Activated naive CD8-positive, alpha-beta T cell treated with anti-CD3 and anti-CD28 coated beads, Interleukin-2, amount 50 U/mL, for 16 hours (primary cell): ENCODE measurements at regions not wholly inside any gene's neighbourhood (a gene's known extent, or its start where the extent isn't known, plus 50 kb on each side); places are given as distances from the start of the nearest gene placed in this dataset.

Source experiments
- DNase-seq: peaks from one replicate; pipeline ENCODE4 v3.0.0-alpha.2; 2020; ENCODE audit warnings: low read depth, low spot score

DNA sequence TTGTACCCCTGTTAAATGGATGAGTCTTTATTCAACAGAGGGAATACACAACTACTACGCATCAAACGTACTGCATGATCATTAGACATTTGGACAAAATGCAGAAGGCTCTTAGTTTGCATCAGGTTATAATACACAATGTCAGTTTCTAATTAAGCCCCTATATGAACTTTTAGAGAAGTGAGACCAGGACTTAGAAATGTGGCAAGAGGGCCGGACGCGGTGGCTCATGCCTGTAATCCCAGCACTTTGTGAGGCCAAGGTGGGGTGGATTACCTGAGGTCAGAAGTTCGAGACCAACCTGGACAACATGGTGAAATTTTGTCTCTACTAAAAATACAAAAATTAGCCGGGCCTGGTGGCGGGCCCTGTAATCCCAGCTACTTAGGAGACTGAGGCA, 76.3 kb upstream of the MGMT start:
- no peak for DNase-seq

DNA sequence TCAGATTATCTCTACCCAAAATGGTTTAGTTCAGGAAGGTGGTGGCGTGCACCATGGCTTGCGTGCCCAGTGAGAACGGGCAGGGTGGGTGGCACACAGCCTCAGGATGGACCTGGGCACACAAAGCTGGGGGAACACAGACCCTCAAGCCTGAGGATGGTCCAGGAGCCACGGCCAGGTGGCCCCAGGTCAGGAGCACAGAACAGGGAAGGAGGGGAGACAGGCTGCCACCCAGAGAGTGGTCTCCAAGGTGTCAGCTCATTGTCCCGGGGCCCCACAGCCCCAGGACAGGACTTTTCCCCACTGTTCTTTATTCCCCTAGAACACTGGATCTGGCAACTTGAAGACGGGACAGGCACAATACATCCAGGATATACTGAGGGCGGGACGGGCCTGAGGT, 75.6 kb upstream of the MGMT start:
- DNase-seq, result no peak

DNA sequence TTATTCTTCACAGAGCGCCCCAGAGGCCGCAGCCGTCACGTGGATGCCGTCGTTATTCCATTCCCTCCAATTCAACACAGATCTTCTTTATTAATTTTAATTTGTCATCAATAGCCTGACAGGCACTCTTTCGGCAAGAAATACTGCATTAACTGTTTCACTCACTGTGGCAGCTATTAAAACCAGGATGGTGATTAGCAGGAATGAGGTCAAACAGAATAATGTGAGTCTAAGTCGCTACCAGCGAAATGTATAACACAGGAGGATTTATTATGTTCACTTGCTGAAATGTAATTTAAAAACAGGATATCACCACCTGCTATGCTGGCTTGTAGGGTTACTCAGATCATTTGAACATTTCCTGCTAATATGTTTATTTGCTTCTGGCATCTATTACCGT, 74.2 kb upstream of the MGMT start:
- DNase-seq, result no peak

DNA sequence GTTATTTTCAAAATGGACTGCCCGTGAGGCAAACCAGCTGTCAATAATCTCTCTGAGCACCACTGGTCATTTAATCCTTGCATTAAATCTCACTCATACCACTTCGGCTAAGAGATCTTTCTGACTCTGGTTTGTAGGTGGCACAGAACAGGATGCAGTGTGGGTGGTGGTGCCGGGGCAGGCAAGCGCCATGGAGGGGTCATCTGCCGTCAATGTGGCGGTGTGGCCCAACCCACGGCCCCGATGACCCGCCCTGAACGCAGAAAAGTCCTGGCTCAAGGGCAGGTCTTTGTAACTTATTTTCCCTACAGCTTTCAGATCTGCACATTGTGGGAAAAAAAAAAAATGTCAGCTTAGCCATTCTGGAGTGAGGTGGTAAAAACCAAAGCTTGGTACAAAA, 73.2 kb upstream of the MGMT start:
- no peak for DNase-seq

DNA sequence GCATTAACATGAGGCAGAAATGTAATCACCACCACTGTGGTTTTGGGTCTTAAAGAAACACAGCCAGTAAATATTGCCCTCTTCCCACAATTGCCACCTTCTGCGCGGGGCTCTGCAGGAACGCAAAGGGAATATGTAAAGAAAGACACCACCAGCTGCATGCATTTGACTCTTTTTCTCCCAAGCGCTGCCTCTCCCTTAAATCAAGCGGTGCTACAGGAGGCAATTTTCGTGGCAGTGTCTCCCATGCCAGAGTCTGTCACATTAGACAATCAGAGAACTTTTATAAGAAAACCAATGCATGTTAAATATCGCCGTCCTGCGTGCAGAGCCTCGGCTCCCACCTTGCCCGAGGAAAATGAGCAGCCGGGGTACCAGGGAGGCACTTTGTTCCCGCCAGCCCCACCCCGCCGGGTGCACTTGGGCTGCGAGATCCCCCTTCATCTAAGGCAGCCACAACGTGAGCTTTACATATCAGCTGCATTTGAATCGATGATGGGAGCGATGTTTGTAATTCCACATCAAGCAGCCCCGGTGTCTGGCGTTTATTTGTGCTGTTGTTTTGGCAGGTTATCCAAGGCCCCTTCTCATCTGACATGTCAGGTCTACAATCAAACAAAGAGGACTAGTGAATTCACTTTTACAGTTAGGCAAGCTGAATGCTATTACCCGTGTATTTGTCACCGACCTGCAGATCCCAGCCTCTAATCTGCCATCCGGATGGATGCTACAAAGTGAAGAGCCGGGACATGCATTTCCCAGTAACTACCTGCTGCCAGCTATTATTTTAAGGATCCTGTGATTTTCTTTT, 72.3 kb upstream of the MGMT start:
- no peak for DNase-seq

DNA sequence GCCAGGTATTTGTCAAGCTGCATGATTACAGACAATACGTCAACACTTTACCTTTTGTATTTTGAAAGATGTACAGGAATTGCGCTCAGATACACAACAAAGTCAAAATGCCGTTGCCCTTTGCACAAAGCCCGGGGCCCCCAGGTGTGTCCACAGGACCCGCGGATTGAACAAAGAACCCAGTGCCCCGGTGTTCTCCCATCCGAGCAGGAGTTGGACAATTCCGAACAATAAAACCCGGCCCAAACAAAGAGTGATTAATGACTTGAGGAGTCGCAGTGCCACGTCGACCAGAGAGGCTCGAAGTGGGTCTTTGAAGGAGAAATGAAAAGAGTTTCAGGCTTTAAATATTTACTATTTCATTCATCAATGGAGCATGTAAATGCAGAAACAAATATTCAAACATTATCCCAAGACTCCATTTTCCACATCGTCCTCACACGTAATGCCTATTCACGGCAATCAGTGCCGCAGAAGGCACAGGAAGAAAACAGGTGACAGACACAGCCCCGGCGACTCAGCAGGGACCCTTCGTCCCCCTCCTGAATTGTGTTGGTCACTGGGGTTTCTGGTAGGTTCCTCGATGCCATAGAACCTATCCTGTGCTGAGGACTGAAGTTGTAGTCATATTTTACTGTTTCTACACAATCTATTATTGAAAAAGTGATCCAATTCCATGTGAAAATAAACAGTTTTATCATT, 70.9 kb upstream of the MGMT start:
- no peak for DNase-seq

DNA sequence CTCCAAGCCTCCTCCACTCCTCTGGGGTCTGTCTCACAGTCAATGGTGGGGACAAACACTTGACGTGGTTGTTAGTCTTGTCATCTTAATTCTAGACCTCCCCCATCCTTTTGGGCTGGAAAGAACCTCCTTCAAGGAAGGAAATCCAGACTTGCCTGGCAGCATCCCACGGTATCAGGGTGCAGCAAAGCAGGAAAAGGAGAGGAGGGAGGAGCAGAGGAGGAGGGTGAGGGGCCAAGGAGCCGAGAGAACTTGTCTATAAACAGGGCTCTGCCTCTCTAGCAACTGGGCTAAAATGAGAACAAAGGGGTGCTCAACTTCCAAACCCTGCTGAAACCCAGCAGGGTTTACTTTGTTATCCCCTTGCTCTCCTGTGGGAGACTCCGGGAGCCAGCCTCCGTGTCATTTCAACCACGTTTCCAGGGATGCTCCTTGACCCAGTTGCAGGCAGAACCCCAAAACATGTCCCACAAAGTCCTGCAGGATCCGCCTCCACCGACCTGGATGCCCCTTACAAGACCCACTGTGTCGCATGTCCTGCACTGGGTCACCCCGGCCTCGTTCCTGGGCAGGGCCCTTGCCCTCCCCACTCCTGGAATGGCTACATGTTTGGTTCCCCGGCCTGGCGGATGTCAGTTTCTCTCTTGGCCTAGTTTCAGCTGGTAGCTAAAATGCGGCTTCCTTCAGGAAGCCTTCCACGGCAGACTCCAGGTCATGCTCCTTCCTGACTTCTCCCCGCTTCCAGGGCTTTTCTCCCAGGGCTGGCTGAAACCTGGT, 69.7 kb upstream of the MGMT start:
- DNase-seq, result no peak

DNA sequence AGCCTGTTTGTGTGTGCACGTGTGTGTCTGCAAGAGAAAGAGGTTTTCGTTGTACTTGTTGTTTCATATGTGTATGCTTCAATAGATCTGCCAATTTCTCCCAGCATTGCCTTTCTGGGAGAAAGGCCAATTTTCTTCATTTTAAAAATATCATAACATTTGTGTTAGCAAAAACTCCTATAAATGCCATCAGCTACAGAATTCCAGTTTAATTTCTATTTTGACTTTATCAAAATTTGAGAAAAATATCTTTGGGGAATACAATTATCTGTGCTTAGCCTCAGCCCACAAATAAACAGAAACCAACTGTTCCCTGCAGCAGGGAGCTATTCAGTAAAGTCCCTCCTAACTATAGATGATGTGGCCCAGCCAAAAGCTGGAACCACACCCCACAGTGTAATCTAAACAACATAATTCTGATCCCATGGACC, 68.3 kb upstream of the MGMT start:
- no peak for DNase-seq

DNA sequence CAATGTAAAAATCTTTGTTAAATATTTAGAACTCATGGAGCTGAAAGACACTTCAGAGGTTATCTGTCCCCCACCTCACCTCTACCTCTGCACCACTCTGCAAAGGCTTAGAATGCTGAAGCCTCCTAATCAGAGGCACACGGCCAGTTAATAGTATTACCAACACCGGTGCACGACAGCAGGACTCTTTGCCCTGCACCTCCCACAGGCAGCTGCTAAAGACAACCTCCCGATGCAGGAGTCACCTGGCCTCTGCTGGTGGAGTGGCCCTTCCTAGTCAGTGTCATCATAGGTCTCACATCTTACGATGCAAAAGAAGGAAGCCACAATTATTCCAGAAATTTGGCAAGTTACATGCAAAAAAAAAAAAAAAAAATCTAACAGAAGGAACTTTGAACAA, 66.6 kb upstream of the MGMT start:
- DNase-seq, result no peak

DNA sequence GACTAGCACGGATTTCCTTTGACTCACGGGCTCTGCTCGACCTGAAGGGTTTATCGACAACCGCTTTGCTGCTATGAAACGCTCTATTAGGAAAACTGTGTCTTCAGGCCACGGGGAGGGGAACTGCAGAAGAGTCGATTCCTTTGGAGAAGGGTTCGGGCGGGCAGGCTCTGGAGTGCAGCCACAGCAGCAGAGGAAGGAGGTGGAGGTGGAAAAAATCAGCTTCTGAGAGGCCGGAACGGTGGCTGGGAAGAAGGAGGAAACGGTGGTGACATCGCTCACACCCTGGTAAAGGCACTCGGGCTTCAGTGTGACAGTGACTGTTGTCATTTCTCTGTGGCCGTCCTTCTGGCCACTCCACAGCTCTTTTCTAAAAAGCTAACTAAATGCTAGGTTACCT, 64.6 kb upstream of the MGMT start:
- no peak for DNase-seq

DNA sequence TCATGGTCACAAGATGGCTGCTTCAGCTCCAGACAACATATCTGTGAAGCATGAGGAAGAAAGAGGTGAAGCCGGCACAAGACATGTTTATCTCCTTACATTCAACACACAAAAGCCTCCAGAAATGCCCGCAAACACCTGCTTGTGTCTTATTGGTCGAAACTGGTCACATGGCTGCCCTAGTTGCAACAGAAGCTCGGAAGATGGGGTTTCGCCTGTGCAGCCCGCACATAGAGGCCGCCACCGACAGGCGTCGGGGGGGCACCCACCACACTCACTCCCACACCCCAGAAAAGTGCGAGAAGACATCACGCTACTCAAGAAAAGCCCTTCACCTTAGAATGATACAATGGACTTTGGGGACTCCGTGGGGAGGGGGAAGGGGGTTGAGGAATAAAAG, 63.0 kb upstream of the MGMT start:
- DNase-seq, result no peak

DNA sequence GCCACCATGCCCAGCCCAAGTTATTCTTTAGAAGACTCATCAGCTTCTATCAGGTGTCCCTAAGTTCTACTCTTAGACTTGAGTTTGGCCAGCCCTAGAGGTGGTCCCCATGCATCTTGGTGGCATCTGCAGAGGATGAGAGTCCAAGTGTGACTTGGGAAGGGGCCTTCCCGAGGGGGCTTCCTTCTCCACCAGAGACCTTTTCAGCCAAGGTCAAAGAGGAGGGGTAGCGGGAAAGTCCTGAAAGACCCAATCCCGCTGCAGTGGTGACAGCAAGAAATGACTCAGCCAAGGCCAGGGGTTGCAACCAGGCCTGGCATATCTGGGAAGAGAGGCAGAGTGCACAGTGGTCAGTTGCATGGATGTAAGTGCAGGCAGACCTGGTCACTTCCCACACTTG, 61.7 kb upstream of the MGMT start:
- no peak for DNase-seq

DNA sequence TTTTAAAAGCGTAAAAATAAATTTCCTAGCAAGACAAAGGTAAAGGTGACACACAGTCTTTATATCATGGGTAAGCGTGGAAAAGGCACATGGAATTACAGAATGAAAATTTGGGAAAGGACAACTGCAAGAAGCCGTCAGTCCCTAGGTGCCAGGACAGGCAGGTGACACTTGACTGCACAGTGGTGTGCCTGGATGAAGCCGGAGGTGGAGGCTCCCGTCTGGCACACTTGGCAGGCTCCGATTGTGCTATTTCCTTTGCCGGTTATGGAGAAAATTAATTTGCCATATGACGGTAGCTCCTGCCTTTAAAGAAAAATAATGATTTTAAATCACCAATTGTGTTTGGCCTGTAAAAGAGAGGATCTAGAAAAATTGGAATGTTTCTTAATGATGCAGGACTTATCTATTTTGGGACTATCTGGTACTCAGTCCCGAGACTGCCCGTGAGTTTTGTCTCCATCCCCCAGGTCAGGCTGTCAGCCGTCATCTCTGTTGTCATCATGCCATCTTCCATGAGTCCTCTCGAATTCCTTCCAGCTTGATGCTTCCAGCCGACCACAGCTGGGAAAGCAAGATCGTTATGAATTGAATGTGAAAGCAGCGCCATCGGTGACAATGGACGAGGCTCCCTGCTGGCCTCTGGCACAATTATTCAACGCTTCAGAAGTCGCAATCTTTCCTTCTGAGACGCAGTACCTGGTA, 56.2 kb upstream of the MGMT start:
- no peak for DNase-seq

DNA sequence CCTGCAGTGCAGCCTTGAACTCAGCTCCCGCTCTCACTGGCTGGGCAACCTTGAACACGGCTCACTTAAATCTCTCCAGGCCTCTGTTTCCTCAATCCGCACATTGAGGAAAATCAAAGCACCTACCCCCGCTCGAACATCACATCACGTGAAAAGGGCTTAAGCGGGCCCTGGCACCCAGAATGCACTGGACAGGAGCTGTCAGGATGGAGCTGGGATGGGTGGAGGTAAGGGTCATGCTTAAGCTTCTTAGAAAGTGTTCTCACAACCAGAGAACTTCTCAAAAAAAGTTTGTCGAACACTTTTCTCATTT, 55.7 kb upstream of the MGMT start:
- no peak for DNase-seq

DNA sequence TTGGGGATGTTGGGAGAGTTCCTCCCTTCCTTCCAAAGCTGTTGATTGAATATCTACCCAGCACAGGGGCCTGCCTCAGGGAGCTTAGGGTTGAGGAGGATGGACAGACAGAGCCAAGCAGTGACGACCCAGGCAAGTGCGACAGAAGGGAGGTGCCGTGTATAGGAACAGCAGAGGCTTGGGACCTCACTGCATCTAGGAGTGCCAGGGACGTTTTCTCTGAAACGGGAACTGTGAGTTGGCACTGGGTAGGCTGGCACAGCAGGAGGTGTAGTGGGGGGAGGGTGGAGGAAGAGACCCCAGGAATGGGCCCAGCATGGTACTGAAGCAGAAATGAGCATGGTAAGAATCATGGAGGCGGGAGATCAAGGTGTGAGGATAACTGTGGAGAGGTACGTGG, 55.3 kb upstream of the MGMT start:
- no peak for DNase-seq

DNA sequence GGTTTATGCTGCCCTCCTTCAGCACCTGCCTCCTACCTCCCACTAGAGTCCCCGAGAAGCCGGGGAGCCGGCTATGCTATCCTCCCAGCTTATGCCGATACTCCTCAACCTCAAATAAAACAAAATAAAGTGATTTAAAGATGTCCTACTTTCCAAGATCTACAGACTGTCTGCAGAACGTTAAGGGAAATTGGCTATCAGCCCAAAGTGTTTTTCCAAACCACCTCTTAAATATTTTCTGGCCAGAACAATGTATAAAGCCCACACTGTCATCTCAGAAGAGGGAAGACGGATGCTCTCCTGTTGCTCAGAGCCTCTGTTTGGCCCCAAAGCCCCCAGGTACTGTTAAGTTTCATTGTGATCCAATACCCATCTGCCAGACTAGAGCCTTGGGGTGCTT, 54.0 kb upstream of the MGMT start:
- DNase-seq, result no peak

DNA sequence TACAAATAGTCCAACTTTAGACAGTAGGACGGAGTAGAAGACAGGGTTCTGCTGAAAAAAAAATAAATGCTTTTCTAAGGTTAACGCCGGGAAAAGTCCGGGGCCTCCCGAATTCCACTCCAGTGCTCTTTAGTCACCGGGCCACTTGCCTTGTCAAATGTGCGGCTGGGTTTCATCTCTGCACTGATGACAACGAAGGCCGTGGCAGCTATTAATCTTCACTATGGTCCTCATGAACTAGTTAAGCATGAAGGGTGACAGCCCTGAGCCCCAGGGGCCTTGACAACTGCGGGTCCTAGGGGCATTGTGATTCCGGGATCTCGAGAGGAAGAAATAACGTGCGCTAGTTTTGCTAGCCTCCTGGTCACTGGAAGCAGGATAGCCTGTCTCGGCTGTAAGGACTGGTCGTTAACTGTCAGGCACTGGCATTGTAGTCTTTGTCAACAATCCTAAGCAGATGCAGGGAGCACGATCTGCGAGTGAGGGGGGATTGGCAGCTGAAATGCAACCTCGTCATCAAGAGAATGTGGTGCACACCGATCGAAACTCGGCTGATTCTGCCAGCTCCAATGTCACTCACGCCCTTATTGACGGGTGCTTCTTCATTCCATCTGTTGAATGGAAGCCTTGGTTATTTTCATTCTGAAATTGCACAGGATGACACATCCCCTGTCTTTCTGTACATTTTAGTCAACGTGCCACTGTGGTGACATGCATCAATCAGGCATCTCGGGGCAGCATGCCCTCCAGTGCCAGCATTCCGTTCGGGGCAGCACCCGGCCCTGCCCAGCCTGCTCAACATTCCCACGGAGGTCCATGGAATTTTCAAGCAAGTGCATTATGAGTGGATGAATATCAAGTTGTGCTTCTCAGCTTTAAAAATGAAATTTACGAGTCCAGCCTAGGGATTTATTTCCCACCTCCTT, 51.6 kb upstream of the MGMT start:
- no peak for DNase-seq

DNA sequence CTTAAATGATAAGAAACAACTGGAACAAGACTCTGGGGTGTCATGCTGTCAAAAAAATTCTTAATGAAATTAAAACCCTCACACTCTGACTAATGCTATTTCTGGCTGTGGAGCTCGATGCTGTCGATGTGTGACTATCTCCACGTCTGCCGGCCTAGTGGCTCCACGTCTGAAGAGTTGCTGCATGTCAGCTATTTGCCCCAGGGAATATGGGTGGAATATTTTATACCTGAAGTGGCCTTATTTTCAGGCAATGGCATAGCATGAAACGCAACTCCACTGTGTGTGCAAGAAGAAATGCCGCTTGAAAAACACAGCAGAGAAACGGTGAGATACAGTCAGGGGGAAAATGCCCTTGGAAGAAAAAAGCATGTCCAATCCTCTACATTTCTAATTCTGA, 50.9 kb upstream of the MGMT start:
- no peak for DNase-seq

DNA sequence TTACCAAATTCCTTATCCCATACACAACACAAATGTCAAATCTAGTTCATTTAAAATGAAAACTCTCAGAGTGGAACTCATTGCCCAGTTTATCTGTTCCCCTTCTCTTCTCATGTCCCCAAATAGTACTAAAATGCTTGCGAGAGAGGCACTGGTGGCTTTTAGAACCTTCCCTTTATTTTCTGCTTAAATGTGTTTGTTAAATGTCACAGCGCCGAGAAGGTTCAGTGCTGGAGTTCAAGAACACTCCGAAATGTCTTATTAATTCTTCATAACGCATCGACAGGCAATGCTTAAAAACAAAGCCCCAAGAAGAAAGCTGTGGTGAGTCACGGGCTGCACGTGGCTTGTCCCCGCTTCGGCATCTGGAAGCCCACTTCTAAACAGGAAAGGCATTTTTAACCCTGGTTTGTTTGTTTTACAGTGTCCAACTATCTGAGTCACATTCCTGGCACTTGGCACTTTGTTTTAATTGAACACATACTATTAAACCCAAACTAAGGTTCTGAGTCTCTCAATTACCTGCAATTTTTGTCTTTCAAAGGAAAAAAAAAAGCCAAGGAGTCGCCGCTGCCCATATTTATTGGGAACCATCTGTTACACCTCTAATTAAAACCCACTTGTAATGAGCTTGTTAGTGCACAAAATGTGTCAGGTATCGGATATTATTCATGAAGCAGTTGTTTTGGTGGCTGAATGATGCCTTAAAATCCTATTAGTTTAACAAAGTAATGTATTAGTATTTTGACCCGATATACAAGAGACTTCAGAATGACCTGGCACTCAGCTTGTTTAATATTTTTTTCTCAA, 49.9 kb upstream of the MGMT start:
- no peak for DNase-seq
